ENCODE measurements at regions not wholly inside any gene's neighbourhood (a gene's known extent, or its start where the extent isn't known, plus 50 kb on each side); places are given as distances from the start of the nearest gene placed in this dataset.
A peak's percentile ranks its signal among the peaks of the same experiment; 100 is the strongest.
"Not testable (repeated sequence)": the region's sequence is repeated elsewhere in the genome, so short reads cannot be mapped to it uniquely, and the experiment has no call there.

DNA sequence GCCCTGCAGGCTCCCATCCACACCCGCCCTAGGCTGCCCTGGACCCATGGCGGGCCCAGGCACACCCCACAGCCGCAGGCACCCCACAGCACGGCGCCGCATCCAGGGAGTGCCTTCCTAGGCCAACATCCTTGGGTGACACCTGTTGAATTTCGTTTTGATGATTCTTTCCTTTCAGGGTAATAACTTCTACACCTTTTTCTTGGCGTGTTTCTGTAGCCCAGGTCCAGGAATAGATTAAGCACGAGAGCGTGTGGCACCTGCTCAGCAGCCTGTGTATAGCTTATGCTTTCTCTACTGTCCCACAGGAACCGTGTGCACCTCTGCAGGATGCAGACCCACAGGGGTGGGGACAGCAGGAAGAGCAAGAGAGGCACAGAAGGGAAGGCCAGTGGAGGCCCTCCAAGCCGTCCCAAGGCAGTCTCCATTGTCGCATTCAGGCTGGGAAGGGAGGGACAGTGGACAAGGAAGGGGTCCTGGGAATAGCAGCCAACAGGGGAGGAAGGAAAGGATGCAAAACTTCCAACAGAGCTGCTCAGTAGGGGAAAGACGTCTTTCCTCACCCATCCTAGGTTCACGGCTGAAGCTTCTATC lies 118.1 kb upstream of the AFDN start:
- Mint-ChIP-seq H3K9me3 (ENCODE audit: low read depth) (no peaks in the 10 kb centered on the region), H3K4me3 (no peak overlapping the region), H3K27ac (no peak overlapping the region), H3K4me1 (peaks cover 20% of the 10 kb centered on the region), H3K36me3 (no peaks in the 10 kb centered on the region), H3K27me3 (peaks cover 70% of the 10 kb centered on the region)
- CTCF ChIA-PET = no interaction called here
- DNase-seq (peak; percentile 28), ATAC-seq (no peak)

- DNase-seq (peak; percentile 26), ATAC-seq (no peak)
- Mint-ChIP-seq H3K4me1 (peaks cover 20% of the 10 kb centered on the region), H3K9me3 (ENCODE audit: low read depth) (no peaks in the 10 kb centered on the region), H3K4me3 (no peak overlapping the region), H3K36me3 (no peaks in the 10 kb centered on the region), H3K27me3 (peaks cover 75% of the 10 kb centered on the region), H3K27ac (no peak overlapping the region)
- CTCF ChIA-PET = no interaction called here
Observed at GRCh38 chr6:167709196-167709595, 117.5 kb upstream of the AFDN start.

- H3K9me3 Mint-ChIP-seq (ENCODE audit: low read depth); H3K36me3 Mint-ChIP-seq; H3K27ac Mint-ChIP-seq; H3K4me3 Mint-ChIP-seq; CTCF ChIA-PET; ATAC-seq: not testable (repeated sequence)
- H3K4me1 Mint-ChIP-seq = peaks cover 17% of the 10 kb centered on the region
- DNase-seq = peak; percentile 18
- peaks cover 76% of the 10 kb centered on the region for H3K27me3 Mint-ChIP-seq
Observed at GRCh38 chr6:167709776-167710336, 116.9 kb upstream of the AFDN start.

- no peak for ATAC-seq
- CTCF ChIA-PET = interaction anchor here (1.3 kb wide), 1 partner anchor 7 kb away, joined by 3 read pairs; no protein-coding TSS in a partner anchor
- peaks cover 74% of the 10 kb centered on the region for H3K27me3 Mint-ChIP-seq
- H3K4me3 Mint-ChIP-seq = no peak overlapping the region
- no peaks in the 10 kb centered on the region for H3K9me3 Mint-ChIP-seq (ENCODE audit: low read depth)
- DNase-seq = peak; percentile 29
- H3K36me3 Mint-ChIP-seq = no peaks in the 10 kb centered on the region
- no peak overlapping the region for H3K27ac Mint-ChIP-seq
- H3K4me1 Mint-ChIP-seq = peaks cover 12% of the 10 kb centered on the region
Observed at GRCh38 chr6:167710363-167710920, 116.3 kb upstream of the AFDN start.

- peaks cover 6% of the 10 kb centered on the region for H3K4me1 Mint-ChIP-seq
- no peak overlapping the region for H3K4me3 Mint-ChIP-seq
- CTCF ChIA-PET = interaction anchor here (1.3 kb wide), 1 partner anchor 8 kb away, joined by 3 read pairs; no protein-coding TSS in a partner anchor
- no peaks in the 10 kb centered on the region for H3K36me3 Mint-ChIP-seq
- no peaks in the 10 kb centered on the region for H3K9me3 Mint-ChIP-seq (ENCODE audit: low read depth)
- peaks cover 74% of the 10 kb centered on the region for H3K27me3 Mint-ChIP-seq
- DNase-seq (no peak), ATAC-seq (no peak)
- no peak overlapping the region for H3K27ac Mint-ChIP-seq
Observed at GRCh38 chr6:167711211-167711610, 115.5 kb upstream of the AFDN start.

DNA sequence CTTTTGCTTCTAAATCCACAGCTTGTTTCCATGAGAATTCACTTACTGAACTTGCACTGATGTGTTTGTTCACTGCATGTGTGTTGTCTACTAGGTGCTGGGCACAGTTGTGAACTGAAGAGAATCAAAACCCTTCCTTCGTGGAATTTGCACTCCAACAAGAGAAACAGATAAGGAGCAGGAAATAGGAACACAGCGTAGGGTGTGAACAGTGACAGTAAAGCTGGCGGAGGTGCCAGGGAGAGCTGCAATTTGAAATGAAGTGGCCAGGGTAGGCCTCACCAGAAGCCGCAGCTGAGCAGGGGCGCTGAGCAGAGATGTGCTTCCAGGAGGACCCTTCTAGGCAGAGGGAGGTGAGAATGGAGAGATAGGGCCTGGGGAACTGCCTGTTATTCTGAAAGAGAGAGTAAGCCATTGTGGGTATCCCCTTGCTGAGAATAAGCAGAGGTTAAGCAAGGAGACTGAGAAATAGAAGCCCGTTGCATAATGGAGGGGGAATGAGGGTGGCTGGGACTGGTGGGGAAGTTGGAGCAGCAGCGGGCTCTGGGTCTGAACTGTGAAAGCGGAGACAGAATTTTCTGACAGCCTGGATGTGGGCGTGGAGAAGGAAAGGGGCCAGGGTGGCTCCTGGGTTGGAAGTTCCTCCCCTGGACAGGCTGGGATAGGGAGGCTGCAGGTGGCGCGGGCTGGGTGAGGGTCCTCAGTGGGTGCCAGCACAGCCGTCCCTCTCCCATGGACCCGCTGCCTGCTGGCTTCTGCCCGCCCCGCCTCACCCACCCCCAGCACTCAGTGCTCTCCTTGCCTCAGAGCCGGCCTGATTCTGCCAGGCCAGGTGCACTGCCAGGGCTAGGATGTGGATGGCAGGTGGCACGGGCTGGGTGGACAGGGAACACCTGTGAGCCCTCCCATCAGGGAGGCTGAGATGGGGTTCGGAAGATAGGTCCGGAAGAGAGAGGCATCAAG lies 114.7 kb upstream of the AFDN start:
- H3K4me3 Mint-ChIP-seq = no peak overlapping the region

GRCh38 chr6:167712731-167713475 lies 113.8 kb upstream of the AFDN start:
- CTCF ChIA-PET = no interaction called here
- H3K4me1 Mint-ChIP-seq = peaks cover 1% of the 10 kb centered on the region
- DNase-seq = no peak
- H3K9me3 Mint-ChIP-seq (ENCODE audit: low read depth) = no peaks in the 10 kb centered on the region
- no peak overlapping the region for H3K27ac Mint-ChIP-seq
- H3K27me3 Mint-ChIP-seq = peaks cover 66% of the 10 kb centered on the region
- no peak for ATAC-seq
- H3K4me3 Mint-ChIP-seq = no peak overlapping the region
- no peaks in the 10 kb centered on the region for H3K36me3 Mint-ChIP-seq

More for the DNA sequence above, 114.7 kb upstream of the AFDN start:
- Mint-ChIP-seq H3K9me3 (ENCODE audit: low read depth) (no peaks in the 10 kb centered on the region), H3K27me3 (peaks cover 73% of the 10 kb centered on the region), H3K4me1 (peaks cover 1% of the 10 kb centered on the region), H3K36me3 (no peaks in the 10 kb centered on the region), H3K27ac (no peak overlapping the region)
- DNase-seq = no peak
- no peak for ATAC-seq
- CTCF ChIA-PET = interaction anchor here (1.3 kb wide), 1 partner anchor 9 kb away, joined by 3 read pairs; no protein-coding TSS in a partner anchor

DNA sequence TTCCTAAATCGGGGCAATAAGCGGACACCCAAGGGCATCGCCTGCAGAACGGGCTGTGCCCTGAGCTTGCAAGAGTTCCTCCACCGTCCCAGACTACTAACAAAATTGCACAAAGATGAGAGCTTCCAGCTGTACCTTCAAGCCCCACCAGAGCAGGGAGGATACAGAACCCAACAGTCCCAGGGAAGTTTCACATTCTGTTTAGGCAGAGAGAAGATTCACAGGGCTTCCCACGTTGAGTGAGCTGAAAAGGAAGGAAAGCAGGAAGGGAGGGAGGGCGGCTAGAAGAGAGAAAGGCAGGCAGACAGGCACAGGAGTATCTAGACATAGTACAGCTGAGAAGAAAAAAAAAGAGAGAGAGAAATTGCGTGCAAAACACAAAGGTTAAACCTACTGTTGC lies 112.6 kb upstream of the AFDN start:
- H3K36me3 Mint-ChIP-seq = no peaks in the 10 kb centered on the region
- no peak for ATAC-seq
- peaks cover 54% of the 10 kb centered on the region for H3K27me3 Mint-ChIP-seq
- H3K27ac Mint-ChIP-seq = no peak overlapping the region
- no peak overlapping the region for H3K4me3 Mint-ChIP-seq
- H3K4me1 Mint-ChIP-seq = peaks cover 1% of the 10 kb centered on the region
- no peak for DNase-seq
- peaks cover under 1% of the 10 kb centered on the region for H3K9me3 Mint-ChIP-seq (ENCODE audit: low read depth)
- CTCF ChIA-PET = no interaction called here

- H3K27ac Mint-ChIP-seq = no peak overlapping the region
- H3K36me3 Mint-ChIP-seq = no peaks in the 10 kb centered on the region
- no peak overlapping the region for H3K4me3 Mint-ChIP-seq
- no peak for ATAC-seq
- DNase-seq = peak; percentile 23
- H3K9me3 Mint-ChIP-seq (ENCODE audit: low read depth) = peaks cover 4% of the 10 kb centered on the region
- no peaks in the 10 kb centered on the region for H3K4me1 Mint-ChIP-seq
- H3K27me3 Mint-ChIP-seq = peaks cover 31% of the 10 kb centered on the region
- CTCF ChIA-PET = no interaction called here
Observed at GRCh38 chr6:167717455-167717854, 109.3 kb upstream of the AFDN start.

DNA sequence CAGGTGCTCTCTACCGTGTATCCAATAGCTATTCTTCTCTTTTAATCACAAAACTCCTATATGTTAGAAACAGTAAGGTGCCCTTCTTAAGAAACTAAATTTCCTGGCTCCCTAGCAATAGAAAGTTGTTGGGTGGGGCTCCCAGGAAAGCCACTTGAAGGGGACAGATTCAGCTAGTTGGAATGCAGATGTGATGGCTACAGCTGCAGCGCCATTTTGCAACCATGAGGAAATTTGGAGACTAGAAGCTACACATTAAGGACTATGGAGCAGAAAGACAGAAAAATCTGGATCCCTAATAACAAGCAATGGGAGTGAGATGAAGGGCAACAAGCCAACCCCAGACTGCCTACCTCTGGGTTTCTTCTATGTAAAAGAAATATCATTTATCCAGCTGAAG lies 108.8 kb upstream of the AFDN start:
- DNase-seq = no peak
- Mint-ChIP-seq H3K4me3 (no peak overlapping the region), H3K36me3 (no peaks in the 10 kb centered on the region), H3K27ac (no peak overlapping the region), H3K9me3 (ENCODE audit: low read depth) (peaks cover 4% of the 10 kb centered on the region), H3K27me3 (peaks cover 31% of the 10 kb centered on the region), H3K4me1 (no peaks in the 10 kb centered on the region)
- CTCF ChIA-PET = no interaction called here
- no peak for ATAC-seq

- ATAC-seq = no peak
- peaks cover 4% of the 10 kb centered on the region for H3K9me3 Mint-ChIP-seq (ENCODE audit: low read depth)
- H3K36me3 Mint-ChIP-seq = no peaks in the 10 kb centered on the region
Observed at GRCh38 chr6:167719920-167720319, 106.8 kb upstream of the AFDN start.

GRCh38 chr6:167720456-167721285 lies 106.0 kb upstream of the AFDN start:
- Mint-ChIP-seq H3K27me3 (peaks cover 21% of the 10 kb centered on the region), H3K27ac (no peak overlapping the region)

More at GRCh38 chr6:167719920-167720319, 106.8 kb upstream of the AFDN start:
- CTCF ChIA-PET = no interaction called here
- Mint-ChIP-seq H3K27ac (no peak overlapping the region), H3K27me3 (peaks cover 22% of the 10 kb centered on the region), H3K4me3 (no peak overlapping the region), H3K4me1 (no peaks in the 10 kb centered on the region)
- DNase-seq = no peak

More at GRCh38 chr6:167720456-167721285, 106.0 kb upstream of the AFDN start:
- Mint-ChIP-seq H3K4me1 (no peaks in the 10 kb centered on the region), H3K9me3 (ENCODE audit: low read depth) (peaks cover 4% of the 10 kb centered on the region), H3K4me3 (no peak overlapping the region), H3K36me3 (no peaks in the 10 kb centered on the region)
- CTCF ChIA-PET = no interaction called here
- no peak for ATAC-seq
- DNase-seq = no peak
